Progenitor cell of endocrine pancreas (in vitro differentiated cells): ENCODE measurements at regions not wholly inside any gene's neighbourhood (a gene's known extent, or its start where the extent isn't known, plus 50 kb on each side); places are given as distances from the start of the nearest gene placed in this dataset.

Experiments used
- DNase-seq: peaks from one replicate; pipeline ENCODE4 v3.0.0; 2021; ENCODE audit warnings: low spot score; ENCODE audit not compliant: unreplicated experiment
- H3K27ac Mint-ChIP-seq: 2 replicates; pipeline ENCODE4 v1.8.0; 2021; ENCODE audit warnings: mild to moderate bottlenecking, moderate library complexity, mixed read lengths
- H3K27me3 Mint-ChIP-seq: 2 replicates; pipeline ENCODE4 v1.8.0; 2021; ENCODE audit warnings: mixed read lengths
- H3K36me3 Mint-ChIP-seq: 2 replicates; pipeline ENCODE4 v1.8.0; 2022; ENCODE audit warnings: mixed read lengths; ENCODE audit not compliant: insufficient read depth
- H3K4me1 Mint-ChIP-seq: 2 replicates; pipeline ENCODE4 v1.8.0; 2021; ENCODE audit warnings: low read depth, mixed read lengths
- H3K4me3 Mint-ChIP-seq: 2 replicates; pipeline ENCODE4 v1.8.0; 2021; ENCODE audit warnings: low read depth, mild to moderate bottlenecking, moderate library complexity, mixed read lengths
- H3K9me3 Mint-ChIP-seq: 2 replicates; pipeline ENCODE4 v1.8.0; 2021; ENCODE audit warnings: low read depth, mixed read lengths
- TF ChIP-seq, protein P1 (sequence below): fragments of 200-600 bp; sonication (generic); IDR thresholded peaks from one replicate; pipeline ENCODE4 v1.5.0; 2021; ENCODE audit warnings: antibody characterized with exemption, mild to moderate bottlenecking; ENCODE audit not compliant: unreplicated experiment

DNA sequence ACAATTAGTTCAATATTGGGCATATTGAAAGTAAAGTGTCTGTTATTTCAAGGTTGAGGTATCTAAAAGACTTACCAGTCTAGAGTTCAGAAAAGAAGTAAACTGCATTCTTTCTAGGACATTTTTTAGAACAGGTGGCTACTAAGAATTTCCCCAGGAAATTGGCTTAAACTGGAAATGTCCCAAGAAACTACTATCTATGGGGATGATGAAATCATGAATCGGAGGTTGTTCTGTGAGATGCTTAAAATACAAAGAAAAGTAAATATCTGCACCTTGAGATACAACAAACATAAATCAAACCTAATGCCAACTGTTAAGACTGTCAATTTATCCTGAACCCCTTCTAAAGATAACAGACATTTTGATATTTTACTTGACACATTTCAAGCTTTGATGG is 226.5 kb upstream of the NREP start:
- TF ChIP-seq, protein P1, sequence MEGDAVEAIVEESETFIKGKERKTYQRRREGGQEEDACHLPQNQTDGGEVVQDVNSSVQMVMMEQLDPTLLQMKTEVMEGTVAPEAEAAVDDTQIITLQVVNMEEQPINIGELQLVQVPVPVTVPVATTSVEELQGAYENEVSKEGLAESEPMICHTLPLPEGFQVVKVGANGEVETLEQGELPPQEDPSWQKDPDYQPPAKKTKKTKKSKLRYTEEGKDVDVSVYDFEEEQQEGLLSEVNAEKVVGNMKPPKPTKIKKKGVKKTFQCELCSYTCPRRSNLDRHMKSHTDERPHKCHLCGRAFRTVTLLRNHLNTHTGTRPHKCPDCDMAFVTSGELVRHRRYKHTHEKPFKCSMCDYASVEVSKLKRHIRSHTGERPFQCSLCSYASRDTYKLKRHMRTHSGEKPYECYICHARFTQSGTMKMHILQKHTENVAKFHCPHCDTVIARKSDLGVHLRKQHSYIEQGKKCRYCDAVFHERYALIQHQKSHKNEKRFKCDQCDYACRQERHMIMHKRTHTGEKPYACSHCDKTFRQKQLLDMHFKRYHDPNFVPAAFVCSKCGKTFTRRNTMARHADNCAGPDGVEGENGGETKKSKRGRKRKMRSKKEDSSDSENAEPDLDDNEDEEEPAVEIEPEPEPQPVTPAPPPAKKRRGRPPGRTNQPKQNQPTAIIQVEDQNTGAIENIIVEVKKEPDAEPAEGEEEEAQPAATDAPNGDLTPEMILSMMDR, result no peak
- Mint-ChIP-seq H3K9me3 (peaks cover 6% of the 10 kb centered on the region), H3K4me3 (no peak overlapping the region), H3K27me3 (no peaks in the 10 kb centered on the region), H3K36me3 (peaks cover 2% of the 10 kb centered on the region), H3K4me1 (peaks cover 28% of the 10 kb centered on the region), H3K27ac (no peak overlapping the region)
- DNase-seq, result no peak

DNA sequence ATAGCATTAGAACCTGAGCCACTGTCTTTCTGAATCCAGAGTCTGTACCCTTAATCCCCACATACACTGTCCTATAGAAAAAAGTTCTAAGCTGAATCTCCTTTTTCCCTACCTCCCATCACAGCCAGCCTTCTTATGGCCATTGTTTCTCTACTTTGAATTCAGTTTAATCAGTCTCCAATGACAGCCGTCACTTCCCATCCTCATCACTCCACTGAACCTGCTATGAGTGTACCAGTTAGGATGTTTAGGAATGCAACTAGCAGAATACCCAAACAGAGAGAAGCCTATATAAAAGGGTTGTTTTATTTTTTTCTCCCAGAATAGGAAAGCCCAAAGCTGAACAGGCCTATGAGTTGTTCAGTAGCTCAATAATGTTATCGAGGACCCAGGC is 220.4 kb upstream of the NREP start:
- Mint-ChIP-seq H3K4me1 (peaks cover 10% of the 10 kb centered on the region), H3K27me3 (peaks cover 7% of the 10 kb centered on the region), H3K36me3 (no peaks in the 10 kb centered on the region), H3K9me3 (no peaks in the 10 kb centered on the region), H3K27ac (no peak overlapping the region), H3K4me3 (no peak overlapping the region)
- TF ChIP-seq, protein P1, result no peak
- DNase-seq, result no peak

DNA sequence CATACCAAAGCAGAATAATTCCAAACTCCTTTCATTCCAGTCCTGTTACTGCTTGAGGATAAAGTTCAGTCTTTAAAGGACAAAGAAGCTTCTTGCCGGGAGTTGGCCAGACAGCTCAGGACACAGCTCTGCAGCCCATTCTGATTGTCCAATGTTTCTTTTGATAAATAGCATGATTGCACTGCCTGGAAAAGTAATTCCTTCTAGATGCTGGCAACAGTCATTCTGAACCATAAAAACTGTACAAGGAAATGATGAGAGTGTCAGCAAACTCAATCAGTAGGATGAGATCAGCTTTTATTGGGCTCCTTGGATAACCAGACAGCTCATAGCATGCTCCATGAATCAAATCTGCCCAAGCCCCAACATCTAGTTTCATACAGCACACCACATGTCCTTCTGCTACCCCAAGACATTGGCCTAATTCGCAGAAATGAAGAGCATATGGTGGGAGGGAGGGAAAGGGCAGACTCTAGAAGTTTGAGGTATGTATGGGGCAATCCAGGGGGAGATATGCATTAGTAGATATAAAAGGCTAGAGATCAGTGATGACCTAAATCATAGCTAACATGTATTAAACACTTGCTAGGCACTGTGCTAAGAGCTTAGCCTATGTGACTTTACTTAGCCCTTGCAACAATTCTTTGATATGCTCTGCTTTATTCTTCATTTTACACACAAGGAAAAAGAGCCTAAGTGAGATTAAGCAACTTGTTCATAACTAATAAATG is 219.9 kb upstream of the NREP start:
- Mint-ChIP-seq H3K4me1 (peaks cover 10% of the 10 kb centered on the region), H3K4me3 (no peak overlapping the region), H3K27ac (no peak overlapping the region), H3K9me3 (no peaks in the 10 kb centered on the region), H3K36me3 (no peaks in the 10 kb centered on the region), H3K27me3 (peaks cover 7% of the 10 kb centered on the region)
- DNase-seq, result no peak
- TF ChIP-seq, protein P1, result no peak

DNA sequence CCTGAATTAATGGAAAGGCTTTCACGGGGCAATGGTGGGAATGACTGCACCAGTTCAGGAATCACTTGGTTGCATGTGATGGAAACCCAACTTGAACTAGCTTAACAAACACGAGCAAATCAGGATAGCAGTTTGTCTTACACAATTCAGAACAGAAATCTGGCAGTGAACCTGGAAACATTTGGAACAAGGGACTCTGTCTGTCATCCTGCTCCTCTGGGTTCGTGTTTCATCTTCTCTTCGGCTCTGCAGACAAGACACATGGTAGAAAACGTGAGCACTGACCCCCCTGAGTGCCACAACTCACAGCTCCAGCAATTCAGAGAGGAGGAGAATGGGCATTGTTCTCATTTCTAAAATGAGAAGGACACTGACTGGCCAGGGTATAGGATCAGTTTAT is 218.1 kb upstream of the NREP start:
- no peak for DNase-seq
- Mint-ChIP-seq H3K9me3 (no peaks in the 10 kb centered on the region), H3K27me3 (peaks cover 7% of the 10 kb centered on the region), H3K27ac (no peak overlapping the region), H3K36me3 (no peaks in the 10 kb centered on the region), H3K4me3 (no peak overlapping the region), H3K4me1 (peaks cover 2% of the 10 kb centered on the region)
- TF ChIP-seq, protein P1, result no peak

DNA sequence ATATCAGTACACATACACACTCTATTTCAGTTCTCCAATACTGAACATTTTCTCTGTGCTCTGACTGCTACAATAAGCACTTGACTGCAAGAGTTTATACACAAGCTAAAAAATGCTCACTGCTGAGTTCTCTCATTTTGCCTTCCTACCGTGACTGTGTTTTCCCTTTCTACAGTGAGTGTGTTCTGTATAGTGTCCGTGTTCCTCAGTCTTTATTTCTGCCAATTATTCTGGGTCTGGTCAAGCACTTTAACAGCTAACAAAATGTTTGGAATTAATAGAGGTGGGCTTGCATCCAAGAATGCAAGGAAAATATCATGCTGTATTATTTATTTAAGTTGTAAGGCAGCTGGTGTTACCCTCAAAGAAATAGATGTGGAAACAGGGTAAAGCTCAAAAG is 217.0 kb upstream of the NREP start:
- Mint-ChIP-seq H3K4me3 (no peak overlapping the region), H3K4me1 (no peaks in the 10 kb centered on the region), H3K36me3 (no peaks in the 10 kb centered on the region), H3K9me3 (no peaks in the 10 kb centered on the region), H3K27me3 (peaks cover 7% of the 10 kb centered on the region), H3K27ac (no peak overlapping the region)
- TF ChIP-seq, protein P1, result no peak
- DNase-seq, result no peak
